ENCODE measurements at regions not wholly inside any gene's neighbourhood (a gene's known extent, or its start where the extent isn't known, plus 50 kb on each side); places are given as distances from the start of the nearest gene placed in this dataset.

DNA sequence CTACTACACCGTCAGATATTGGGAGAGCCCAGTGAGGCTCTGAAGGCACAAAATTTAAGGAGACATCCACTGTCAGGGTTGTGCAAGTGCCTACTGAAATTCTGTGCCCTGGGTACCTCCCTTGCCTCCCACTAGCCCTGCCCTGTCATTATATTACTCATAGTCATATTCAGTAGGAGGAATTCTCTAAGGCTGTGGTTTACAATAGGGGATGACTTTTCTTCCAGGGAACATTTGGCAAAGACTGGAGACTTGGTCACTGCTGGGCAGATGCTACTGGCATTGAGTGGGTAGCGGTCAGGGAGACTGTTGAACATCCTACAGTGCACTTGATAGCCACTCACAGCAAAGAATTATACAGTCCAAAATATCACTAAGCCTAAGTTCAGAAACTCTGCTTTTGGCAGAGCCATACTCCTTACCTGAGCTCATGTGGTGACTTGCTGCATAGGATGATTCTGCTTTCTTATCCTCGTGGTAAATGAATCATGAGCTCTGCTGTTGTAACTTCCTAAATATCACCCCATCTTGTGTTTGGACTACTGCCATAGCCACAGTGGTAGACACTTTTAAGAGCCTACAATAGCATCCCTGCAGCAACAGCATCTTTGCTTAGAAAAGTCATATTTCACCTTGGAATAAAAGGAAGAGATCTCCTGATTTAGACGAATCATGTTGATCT is 563.4 kb upstream of the PLXNA2 start:
- no peak for DNase-seq

DNA sequence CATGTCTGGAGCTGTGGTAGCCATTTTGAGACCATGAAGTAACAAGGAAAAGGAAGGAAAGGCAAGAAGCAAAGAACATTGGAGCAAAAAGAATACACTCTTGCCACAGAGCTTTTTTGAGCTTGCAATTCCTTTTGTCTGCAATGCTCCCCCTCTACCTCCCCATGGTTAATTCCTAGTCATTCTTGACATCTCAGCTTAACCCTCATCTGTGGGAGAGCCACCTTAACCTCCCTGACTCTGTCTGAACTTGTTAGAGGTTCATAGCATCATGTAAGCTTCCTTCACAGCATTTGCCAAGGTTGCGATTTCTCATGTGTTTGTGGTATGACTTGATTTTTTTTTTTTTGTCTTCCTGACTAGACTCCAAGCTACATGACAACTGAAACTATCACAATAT is 564.1 kb upstream of the PLXNA2 start:
- no peak for DNase-seq

DNA sequence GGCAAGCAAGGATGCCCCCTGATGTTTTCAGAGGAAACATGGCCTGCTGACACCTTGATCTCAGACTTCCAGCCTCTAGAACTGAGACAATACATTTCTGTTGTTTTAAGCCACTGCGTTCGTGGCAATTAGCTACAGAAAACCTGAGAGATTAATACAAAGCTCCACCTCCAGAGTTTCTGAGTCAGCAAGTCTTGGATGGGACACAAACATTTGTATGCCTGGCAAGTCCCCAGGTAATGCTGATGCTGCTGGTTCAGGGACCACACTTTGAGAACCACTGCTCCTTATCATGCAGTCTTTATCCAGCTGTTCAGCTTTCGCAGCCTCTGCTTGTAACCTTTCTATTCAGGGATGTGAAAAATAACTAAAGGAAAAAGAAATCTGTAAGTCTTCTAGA is 565.7 kb upstream of the PLXNA2 start:
- no peak for DNase-seq

DNA sequence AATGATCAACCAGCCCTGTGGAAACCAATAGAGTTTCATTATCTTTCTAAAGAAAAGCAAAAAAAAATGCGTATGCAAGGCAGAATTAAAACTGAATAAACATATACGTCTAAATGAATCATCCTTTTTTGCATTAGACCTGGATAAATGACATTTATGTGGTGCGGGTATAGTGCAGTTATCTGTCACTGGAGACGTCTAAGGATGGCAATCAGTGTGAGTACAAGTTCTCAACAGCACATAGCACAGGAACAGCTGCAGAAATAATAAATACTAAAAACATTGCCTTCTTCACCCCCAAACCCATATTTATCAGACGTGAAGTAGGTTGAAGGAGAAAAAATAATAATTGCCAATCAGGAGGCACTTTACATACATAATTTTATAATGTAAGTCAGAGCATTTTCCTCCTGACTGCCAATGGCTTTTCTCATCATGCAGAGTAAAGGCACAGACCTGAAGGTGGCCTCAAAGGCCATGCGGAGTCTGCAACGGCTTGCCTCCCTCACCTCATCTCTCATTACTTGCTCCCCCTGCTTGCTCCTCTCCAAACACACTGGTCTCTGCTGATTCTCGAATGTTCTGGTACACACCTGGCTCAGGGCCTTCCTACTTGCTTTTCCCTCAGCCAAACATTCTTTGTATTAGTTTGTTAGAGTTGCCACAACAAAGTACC is 574.7 kb upstream of the PLXNA2 start:
- DNase-seq, result no peak

DNA sequence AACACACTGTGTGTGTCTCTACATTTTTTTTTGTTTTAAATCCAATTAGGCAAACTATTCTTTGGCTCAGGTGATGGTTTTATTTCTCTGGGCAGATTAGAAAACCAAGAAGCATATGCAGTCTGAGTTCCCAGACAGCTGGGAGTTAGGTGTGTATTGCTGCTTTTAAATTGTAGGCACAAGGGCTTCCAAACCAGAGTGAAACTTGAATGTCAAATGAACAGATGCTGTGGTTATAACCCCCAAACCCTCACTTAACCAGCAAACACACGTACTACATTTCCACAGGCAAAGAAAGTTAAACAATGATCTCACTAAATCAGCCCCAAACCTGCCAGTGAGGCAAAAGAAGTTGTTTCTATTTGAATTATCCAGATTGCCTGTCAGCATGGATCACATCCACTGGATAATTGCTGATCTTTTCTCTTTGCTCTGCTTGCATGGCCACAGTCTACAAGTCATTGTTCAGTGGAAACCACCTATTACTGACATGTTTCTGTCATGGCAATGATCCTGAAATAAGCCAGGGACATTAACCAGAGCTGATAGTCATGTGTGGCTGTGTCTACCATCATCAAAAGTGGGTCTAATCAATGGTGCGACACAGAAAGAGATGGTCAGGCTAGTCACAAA is 576.5 kb upstream of the PLXNA2 start:
- DNase-seq, result no peak

DNA sequence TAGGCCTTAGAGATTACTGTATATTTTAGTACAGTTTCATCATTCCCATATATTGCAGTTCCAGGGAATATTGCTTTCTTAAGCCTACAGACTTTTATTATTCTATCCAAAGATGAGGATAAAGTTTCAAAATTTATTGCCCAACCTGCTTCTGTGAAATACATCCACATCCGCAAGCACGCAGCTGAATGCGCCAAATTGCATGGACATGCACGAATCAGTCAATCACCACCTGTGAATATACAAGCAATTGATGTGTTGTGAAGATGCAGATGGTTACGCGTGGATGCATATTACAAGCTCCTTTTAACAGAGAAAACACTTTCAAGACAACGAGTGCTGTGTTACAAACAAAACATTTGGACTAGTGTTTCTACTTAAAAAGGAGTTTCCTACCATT is 577.8 kb upstream of the PLXNA2 start:
- DNase-seq, result no peak

DNA sequence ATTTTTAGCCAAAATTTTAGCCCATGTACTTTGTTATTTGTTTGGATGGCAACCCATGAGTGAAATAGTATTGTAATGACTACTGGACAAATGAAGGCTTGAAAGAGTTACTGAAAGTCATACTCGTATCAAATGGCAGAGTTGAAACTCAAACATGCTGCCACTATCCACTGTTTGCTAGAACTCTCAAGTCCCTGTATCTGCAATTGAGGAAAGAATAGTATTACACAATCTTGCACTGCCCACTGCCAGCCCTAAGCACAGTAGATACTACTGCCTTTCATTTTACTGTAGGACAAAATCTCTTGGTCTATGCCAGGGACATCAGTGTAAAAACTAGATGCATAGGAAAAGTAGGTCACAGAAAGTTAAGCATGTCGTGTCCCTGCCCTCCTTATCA is 581.1 kb upstream of the PLXNA2 start:
- DNase-seq, result no peak

DNA sequence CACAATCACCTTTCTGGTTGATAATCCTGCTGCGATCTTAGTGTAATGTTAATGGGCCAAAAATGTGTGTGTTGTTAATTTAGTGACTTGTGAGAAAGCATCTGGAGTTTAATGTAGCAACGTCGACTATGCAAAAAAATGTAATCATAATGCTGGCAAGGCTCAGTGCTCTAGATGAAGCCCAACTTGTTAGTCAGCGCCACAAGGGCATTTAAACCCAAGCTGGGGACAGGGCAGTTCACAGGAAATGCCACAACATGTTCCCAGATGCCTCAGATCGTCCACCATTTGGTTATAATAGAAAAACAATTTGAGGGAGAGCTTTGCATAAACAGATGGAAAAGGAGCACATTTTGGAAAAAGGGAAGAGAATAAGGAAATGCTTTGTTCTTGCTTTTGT is 585.4 kb upstream of the PLXNA2 start:
- no peak for DNase-seq

DNA sequence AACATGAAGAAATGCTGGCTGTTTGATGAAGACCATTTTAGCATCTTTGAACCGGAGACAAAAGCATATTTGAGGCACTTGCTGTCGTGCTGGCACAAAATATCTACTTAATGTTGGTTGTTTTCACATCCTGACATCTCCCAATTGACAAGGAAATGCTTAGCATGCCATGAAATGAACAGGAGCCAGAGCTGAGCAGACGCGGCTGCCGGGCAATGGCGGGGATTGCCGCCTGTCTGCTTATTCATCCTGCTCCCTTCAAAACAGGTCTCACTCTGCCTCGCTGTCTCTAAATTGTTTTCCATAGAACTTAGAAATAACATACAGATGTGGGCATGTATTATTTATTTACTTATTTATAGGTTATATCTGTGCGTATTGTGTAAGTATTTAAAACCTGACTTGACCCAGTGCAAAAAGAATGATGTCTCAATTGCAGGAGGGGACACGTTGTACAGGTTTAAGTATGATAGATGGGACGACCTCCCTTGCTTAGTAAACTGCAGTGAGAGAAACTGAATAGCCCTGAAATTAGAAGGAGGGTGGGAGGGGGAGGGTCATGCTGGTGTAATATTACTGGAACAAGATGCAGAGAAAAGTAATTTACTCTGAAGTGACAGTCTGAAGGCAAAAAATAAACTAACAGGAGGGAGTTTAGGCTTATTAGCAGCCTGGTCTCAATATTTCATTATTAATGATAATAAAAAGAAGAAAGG is 590.4 kb upstream of the PLXNA2 start:
- no peak for DNase-seq

DNA sequence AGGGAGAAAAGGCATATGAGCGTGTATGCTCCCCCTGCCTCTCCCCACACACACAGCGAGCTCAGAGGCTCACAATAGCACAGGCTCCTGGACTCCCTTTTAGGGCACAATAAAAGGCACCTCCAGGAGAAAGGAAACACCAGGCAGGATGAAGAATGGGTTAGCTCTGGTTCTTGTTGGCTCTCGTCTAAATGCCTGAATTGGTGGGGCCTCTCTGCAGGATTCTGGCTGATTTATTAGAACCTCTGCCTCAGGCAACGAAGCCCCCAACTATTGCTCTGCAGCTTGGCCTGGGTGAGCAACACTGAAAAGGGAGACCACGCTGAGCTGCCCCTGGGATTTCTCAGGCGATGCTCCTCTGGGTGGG is 590.9 kb upstream of the PLXNA2 start:
- no peak for DNase-seq

DNA sequence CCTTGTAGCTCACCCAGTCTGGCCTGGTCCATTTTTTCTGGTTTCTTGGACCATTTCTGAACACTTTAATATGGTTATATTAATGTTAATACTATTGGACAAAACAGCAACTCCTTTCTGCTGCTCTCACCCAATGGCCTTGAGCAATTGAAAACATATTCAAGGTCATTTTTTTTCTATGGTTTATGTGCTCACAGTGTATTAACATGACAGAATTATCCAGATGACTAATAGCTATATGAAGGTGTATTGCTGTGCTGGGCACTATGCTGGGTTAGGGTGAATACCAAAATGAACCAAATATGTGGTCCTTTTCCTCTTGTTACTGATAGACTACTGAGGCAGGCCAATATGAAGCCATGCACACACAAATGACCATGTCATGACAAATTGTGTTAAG is 591.6 kb upstream of the PLXNA2 start:
- DNase-seq, result no peak

DNA sequence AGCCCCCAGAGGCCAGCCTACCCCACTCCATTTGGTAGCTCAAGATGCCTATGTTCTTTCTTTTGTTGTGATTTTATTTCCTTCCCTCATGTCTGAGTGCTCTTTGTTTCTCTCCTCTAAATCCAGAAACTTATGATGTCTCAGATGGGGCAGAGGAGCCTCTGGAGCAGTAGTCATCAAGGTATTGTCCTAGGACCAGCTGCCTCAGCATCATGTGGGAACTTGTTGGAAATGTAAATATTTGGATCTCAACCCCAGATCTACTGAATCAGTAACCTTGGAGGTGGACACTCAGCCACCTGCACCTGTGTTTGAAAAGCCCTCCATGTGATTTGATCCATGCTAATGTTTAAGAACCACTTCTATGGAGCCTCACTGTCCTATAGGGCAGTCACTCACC is 593.1 kb upstream of the PLXNA2 start:
- DNase-seq, result no peak

DNA sequence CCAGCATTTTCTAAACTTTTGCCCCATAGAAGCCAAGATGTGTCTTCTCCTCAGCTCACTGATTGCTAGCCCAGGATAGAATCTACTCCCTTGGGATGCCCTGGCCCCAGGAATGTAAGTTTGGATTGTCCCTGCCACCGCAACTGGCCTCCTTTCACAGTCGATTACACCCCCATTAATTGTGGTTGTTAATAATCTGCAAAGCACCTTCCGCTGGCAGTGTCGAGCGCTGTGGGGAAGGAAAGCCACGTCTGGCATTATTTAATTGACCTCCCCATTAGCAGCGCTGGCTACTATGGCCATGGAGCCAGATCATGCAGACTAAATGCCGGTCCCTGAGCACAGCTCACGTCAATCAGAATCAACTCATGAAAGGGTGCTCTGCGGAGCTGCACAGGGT is 597.3 kb upstream of the PLXNA2 start:
- DNase-seq, result no peak

DNA sequence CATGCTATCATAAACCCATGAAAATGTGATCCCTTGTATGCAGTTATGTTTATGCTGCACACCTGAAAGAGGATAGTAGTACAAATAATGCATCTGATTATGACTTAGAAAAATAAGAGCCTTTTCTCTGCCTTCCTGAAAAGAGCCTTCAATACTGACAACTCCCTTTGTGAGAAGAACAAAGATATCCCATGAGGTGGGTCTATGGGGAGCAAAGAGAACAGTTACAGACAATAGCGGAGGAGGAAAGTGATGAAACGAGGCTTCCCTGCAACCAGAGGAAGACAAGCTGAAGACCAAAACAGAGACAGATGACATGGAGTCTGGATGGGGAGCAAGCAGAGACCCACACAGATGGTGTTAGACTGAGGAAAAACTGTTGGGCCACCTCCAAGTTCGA is 598.3 kb upstream of the PLXNA2 start:
- DNase-seq, result no peak

DNA sequence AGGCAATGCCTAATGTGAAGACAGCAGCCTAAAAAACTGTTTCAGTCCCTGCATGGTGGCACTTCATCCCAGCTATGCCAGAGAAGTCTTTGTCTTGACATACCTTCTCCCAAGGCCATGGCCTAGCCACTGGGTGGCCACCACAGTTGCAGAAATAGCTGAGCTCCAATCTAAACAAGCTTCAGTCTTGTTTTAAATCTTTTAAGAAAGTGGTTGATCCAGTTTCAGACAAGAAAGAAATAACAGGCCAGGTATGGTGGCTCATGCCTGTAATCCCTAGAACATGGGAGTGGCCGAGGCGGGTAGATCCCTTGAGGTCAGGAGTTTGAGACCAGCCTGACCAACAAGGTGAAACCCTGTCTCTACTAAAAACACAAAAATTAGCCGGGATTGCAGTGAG is 600.0 kb upstream of the PLXNA2 start:
- no peak for DNase-seq

DNA sequence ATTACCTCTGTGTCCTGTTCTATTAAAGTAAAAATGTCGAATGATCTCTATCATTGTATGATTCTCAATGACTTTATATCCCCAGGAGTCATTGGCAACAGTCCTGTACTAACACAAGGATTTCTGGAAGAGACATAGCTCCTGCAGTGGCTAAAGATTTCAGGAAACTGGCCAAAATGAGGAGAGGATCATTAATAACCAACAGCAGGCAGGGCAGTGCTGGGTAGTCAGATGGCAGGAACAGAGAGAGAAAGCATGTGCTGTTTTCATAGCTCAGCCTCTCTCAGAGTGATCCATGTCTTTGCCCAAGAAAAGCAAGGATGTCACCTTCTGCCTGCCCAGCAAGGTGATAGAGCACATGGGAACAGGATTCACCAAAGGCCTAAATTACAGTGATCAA is 604.7 kb upstream of the PLXNA2 start:
- no peak for DNase-seq

DNA sequence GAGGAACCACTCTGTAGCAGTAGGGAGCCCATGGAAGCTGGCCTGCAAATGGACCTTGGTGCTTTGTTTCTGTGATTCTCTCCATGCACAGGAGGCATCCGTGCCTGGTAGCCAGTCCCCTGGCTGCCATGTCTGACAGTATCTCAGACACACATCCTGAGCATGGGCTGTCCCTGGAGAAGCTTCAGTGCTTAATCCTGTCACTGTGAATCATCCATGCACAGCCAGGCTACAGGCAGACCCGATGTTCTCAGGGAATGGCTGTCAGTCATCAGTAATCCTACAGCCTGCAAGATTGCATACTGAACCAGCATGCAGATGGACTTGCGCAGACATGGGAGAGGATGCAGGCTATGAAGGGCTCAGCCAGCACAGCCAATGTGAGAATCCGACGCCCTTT is 606.3 kb upstream of the PLXNA2 start:
- DNase-seq, result no peak

DNA sequence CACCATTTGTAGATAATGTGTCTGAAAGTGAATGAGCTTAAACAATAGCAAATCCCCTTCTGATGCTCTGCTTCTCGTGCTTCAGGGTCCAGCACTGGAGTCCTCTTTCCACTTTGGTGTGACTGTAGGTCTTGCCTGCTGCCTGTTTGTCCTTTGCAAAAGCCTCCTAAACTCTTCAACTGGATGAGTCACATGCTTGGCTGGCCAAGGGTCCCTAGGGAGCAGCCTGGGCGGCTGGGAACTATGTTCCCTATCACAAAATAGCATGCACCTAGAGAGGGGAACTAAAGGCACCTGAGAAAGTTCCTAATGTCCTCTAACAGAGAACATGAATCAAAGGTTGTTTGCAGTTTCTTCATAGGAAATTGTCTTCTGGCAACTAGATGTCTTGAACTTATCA is 607.2 kb upstream of the PLXNA2 start:
- no peak for DNase-seq

DNA sequence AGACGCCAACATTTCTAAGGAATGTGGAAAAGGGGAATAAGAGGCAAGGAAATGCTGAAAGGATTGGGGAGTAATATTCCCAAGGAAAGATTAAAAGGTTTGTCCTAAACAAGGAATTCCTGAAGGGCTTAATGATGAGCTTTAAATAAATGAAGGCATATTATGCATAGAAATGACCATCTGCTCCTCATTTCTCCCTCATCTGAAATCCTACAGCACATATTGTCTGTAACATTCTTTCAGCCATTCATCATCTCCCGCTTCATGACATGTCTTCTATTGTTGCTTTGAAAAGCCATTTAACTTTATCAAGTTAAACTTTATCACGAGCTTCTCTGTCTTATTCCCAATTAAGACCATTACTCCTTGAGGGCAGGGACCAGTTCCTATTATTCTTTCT is 608.7 kb upstream of the PLXNA2 start:
- no peak for DNase-seq

DNA sequence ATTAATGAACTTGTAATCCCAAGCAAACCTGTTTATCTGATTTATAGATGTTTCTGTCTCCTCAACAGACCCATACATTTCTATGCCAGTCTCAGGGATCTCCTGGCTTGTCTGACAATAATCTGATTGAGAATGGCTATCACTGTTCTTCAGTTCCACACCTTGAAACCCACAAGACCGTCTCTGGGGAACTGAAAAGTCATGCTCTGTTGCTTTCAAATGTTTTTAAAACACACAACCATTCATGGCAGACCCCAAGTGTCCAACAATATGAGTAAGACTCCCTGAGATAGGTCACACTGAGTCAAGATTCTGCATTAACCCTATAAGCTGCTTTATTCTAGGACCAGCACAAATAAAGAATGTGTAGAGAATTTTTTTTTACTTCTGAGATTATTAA is 611.2 kb upstream of the PLXNA2 start:
- no peak for DNase-seq

DNA sequence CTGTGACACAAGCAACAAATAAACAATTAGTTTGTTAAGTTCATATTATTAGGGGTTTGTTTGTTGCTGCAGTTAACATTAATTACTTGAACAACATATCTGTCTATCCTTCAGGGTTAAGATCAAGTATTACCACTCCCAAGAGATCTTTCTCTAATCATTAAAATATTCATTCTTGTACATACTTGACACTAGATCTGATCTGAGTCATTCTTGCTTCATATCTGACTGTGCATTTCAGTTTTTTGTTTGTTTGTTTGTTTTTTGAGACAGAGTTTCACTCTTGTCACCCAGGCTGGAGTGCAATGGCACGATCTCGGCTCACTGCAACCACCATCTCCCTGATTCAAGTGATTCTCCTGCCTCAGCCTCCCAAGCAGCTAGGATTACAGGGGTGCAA is 613.3 kb upstream of the PLXNA2 start:
- DNase-seq, result no peak

DNA sequence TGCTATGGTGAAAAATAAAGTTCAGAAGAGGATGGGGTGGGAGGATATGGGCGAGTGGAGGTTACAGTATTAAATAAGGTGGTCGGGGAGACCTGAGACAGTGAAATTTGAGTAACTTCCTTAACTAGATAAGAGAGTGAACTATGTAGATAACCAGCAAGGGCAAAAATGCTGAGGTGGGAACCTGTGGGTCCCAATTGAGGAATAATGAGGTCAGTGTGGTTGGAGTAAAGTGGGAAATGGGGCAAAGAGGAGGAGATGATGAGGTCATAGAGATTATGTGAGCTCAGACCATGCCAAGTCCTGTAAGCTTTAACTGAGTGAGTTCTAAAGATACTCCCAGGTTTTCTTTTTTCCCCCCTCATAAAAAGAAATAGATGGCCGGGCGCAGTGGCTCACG is 614.6 kb upstream of the PLXNA2 start:
- DNase-seq, result no peak

DNA sequence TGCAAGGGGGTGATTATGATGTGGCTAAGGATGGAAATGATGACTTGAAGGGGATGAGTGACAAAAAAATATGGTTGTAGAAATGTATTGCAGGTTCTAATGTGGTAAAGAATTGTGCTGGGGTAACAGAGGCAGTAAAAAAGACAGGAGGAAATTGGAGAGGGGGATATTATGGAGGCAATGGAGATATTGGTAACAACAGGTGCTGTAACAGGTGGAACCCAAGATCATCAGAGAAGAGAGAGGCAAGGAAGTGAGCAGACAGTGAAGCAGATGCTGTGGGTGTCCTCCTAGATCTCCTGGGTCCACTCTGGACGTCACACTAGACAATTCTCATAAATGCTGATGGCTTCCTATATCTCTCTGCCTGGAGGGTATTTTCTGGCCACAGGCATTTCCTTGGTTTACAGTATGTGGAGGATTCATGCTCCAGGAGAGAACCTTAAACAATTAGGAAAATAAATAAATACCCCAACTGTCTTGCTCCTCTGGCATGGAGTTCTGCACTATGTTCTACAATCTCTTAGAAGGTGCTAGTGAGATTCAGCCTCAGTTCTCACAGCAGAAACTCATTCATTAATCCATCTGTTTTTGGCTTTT is 620.3 kb upstream of the PLXNA2 start:
- no peak for DNase-seq

Data from activated CD4-positive, alpha-beta T cell treated with anti-CD3 and anti-CD28 coated beads, Interleukin-2, amount 50 U/mL, for 48 hours (primary cell).